ENCODE measurements at regions not wholly inside any gene's neighbourhood (a gene's known extent, or its start where the extent isn't known, plus 50 kb on each side); places are given as distances from the start of the nearest gene placed in this dataset.

DNA sequence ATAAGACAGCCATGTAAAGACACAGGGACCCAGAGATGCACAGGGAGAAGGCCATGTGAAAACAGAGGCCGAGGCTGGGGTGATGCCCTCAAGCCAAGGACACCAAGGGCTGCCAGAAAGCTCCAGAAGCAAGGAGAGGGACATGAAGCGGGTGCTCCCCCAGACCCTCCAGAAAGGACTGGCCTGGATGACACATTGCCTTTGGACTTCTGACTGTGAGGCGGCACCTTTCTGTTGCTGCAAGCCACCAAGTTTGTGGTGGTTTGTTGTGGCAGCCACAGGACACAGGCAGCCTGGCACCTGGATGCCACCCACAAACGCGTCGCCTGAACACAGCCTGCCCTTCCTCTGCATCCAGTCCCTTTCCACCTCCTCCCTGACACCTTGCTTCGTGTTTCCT is 67.1 kb downstream of the RHOB start:
- TF ChIP-seq, protein P1, sequence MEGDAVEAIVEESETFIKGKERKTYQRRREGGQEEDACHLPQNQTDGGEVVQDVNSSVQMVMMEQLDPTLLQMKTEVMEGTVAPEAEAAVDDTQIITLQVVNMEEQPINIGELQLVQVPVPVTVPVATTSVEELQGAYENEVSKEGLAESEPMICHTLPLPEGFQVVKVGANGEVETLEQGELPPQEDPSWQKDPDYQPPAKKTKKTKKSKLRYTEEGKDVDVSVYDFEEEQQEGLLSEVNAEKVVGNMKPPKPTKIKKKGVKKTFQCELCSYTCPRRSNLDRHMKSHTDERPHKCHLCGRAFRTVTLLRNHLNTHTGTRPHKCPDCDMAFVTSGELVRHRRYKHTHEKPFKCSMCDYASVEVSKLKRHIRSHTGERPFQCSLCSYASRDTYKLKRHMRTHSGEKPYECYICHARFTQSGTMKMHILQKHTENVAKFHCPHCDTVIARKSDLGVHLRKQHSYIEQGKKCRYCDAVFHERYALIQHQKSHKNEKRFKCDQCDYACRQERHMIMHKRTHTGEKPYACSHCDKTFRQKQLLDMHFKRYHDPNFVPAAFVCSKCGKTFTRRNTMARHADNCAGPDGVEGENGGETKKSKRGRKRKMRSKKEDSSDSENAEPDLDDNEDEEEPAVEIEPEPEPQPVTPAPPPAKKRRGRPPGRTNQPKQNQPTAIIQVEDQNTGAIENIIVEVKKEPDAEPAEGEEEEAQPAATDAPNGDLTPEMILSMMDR (IDR thresholded peaks at IDR 0.05), result no peak
- peaks cover 0 to 10% of the 10 kb centered on the region in 2 donors for H3K9me3 ChIP-seq (replicated peaks in 1 of 2; ENCODE audit: control insufficient read depth in 1 of 2, insufficient read depth in 1 of 2, low read length in 2 of 2)
- H3K36me3 ChIP-seq (replicated peaks in 1 of 2; ENCODE audit: control insufficient read depth in 1 of 2, insufficient read depth in 2 of 2, low read length in 2 of 2), result no peaks in the 10 kb centered on the region
- H2AFZ ChIP-seq (ENCODE audit: insufficient read depth, low read depth, low read length, poor library complexity, severe bottlenecking), result no peak overlapping the region
- H3K27ac Mint-ChIP-seq, result no peak overlapping the region
- intact Hi-C loops (cut with micrococcal nuclease), result no loop called here
- no peak overlapping the region for H3K4me3 ChIP-seq (replicated peaks in 1 of 3; ENCODE audit: low read depth in 2 of 3, low read length in 3 of 3)
- peaks cover 4 to 5% (median 4%) of the 10 kb centered on the region in 3 donors for H3K27me3 Mint-ChIP-seq (ENCODE audit: low read depth in 3 of 3)
- H3K4me3 Mint-ChIP-seq, result no peak overlapping the region
- no peak overlapping the region for H3K4me2 ChIP-seq (replicated peaks; ENCODE audit: extremely low read depth, low read length, poor library complexity, severe bottlenecking)
- no peaks in the 10 kb centered on the region for H3K4me1 ChIP-seq (ENCODE audit: control insufficient read depth in 1 of 2, insufficient read depth in 2 of 2, low read length in 2 of 2)
- no peaks in the 10 kb centered on the region for H3K27me3 ChIP-seq (ENCODE audit: control insufficient read depth in 2 of 2, insufficient read depth in 2 of 2, low read length in 2 of 2)
- H3K36me3 Mint-ChIP-seq, result no peaks in the 10 kb centered on the region
- DNase-seq, result no peak
- H3K9ac ChIP-seq (ENCODE audit: insufficient read depth, low read length, poor library complexity, severe bottlenecking), result no peak overlapping the region
- WGBS (ENCODE audit: insufficient coverage), result 97% methylated on average over 3 of the region's 7 CpGs
- H3K4me1 Mint-ChIP-seq, result no peaks in the 10 kb centered on the region
- H3K27ac ChIP-seq (ENCODE audit: low read depth in 1 of 2, low read length in 2 of 2), result no peak overlapping the region
- peaks cover 0 to 12% (median 6%) of the 10 kb centered on the region in 7 donors for H3K9me3 Mint-ChIP-seq
- H4K20me1 ChIP-seq (ENCODE audit: insufficient read depth, low read length), result no peaks in the 10 kb centered on the region
- H3K79me2 ChIP-seq (ENCODE audit: insufficient read depth, low read length), result no peaks in the 10 kb centered on the region

GRCh38 chr2:20514596-20515269 is 67.9 kb downstream of the RHOB start:
- no peaks in the 10 kb centered on the region for H3K27me3 ChIP-seq (ENCODE audit: control insufficient read depth in 2 of 2, insufficient read depth in 2 of 2, low read length in 2 of 2)
- no peaks in the 10 kb centered on the region for H3K36me3 ChIP-seq (replicated peaks in 1 of 2; ENCODE audit: control insufficient read depth in 1 of 2, insufficient read depth in 2 of 2, low read length in 2 of 2)
- Mint-ChIP-seq H3K27ac (no peak overlapping the region), H3K27me3 (ENCODE audit: low read depth in 3 of 3) (peaks cover 4 to 5% (median 4%) of the 10 kb centered on the region in 3 donors), H3K9me3 (peaks cover 0 to 12% (median 6%) of the 10 kb centered on the region in 7 donors), H3K4me3 (no peak overlapping the region), H3K4me1 (no peaks in the 10 kb centered on the region), H3K36me3 (no peaks in the 10 kb centered on the region)
- intact Hi-C loops (cut with micrococcal nuclease), result no loop called here
- no peak overlapping the region for H2AFZ ChIP-seq (ENCODE audit: insufficient read depth, low read depth, low read length, poor library complexity, severe bottlenecking)
- H3K9ac ChIP-seq (ENCODE audit: insufficient read depth, low read length, poor library complexity, severe bottlenecking), result no peak overlapping the region
- H3K4me1 ChIP-seq (ENCODE audit: control insufficient read depth in 1 of 2, insufficient read depth in 2 of 2, low read length in 2 of 2), result no peaks in the 10 kb centered on the region
- DNase-seq, result no peak
- 93% methylated on average over 5 of the region's 8 CpGs for WGBS (ENCODE audit: insufficient coverage)
- H3K27ac ChIP-seq (ENCODE audit: low read depth in 1 of 2, low read length in 2 of 2), result no peak overlapping the region
- no peaks in the 10 kb centered on the region for H4K20me1 ChIP-seq (ENCODE audit: insufficient read depth, low read length)
- no peaks in the 10 kb centered on the region for H3K79me2 ChIP-seq (ENCODE audit: insufficient read depth, low read length)
- TF ChIP-seq, protein P1 (IDR thresholded peaks at IDR 0.05), result no peak
- no peak overlapping the region for H3K4me3 ChIP-seq (replicated peaks in 1 of 3; ENCODE audit: low read depth in 2 of 3, low read length in 3 of 3)
- peaks cover 0 to 10% of the 10 kb centered on the region in 2 donors for H3K9me3 ChIP-seq (replicated peaks in 1 of 2; ENCODE audit: control insufficient read depth in 1 of 2, insufficient read depth in 1 of 2, low read length in 2 of 2)
- no peak overlapping the region for H3K4me2 ChIP-seq (replicated peaks; ENCODE audit: extremely low read depth, low read length, poor library complexity, severe bottlenecking)
